Mucosa of gallbladder (tissue), 1 donor: ENCODE measurements at regions not wholly inside any gene's neighbourhood (a gene's known extent, or its start where the extent isn't known, plus 50 kb on each side); places are given as distances from the start of the nearest gene placed in this dataset.

Source experiments
- DNase-seq: peaks from one replicate; pipeline ENCODE4 v3.0.0-alpha.2; 2020; ENCODE audit warnings: low spot score
- donor health status: DM: no; HTN: no; CAD: no.

GRCh38 chr9:84450029-84450428 is 109.5 kb upstream of the SLC28A3 start:
- no peak for DNase-seq

GRCh38 chr9:84456527-84456926 is 116.0 kb upstream of the SLC28A3 start:
- DNase-seq, result no peak

- DNase-seq, result no peak
Measured at GRCh38 chr9:84460695-84461094, 120.1 kb upstream of the SLC28A3 start.

- DNase-seq, result no peak
Measured at GRCh38 chr9:84463272-84463671, 122.7 kb upstream of the SLC28A3 start.

GRCh38 chr9:84466580-84467285 is 126.2 kb upstream of the SLC28A3 start:
- no peak for DNase-seq

GRCh38 chr9:84471816-84472215 is 131.3 kb upstream of the SLC28A3 start:
- DNase-seq, result no peak

- DNase-seq, result no peak
Measured at GRCh38 chr9:84478996-84479395, 138.4 kb upstream of the SLC28A3 start.

- no peak for DNase-seq
Measured at GRCh38 chr9:84480071-84480470, 139.5 kb upstream of the SLC28A3 start.

- no peak for DNase-seq
Measured at GRCh38 chr9:84481231-84481630, 140.7 kb upstream of the SLC28A3 start.

GRCh38 chr9:84481636-84482218 is 141.2 kb upstream of the SLC28A3 start:
- no peak for DNase-seq

- no peak for DNase-seq
Measured at GRCh38 chr9:84482607-84483006, 142.0 kb upstream of the SLC28A3 start.

GRCh38 chr9:84484172-84484571 is 143.6 kb upstream of the SLC28A3 start:
- DNase-seq, result no peak

- DNase-seq, result no peak
Measured at GRCh38 chr9:84485539-84485938, 145.0 kb upstream of the SLC28A3 start.

- no peak for DNase-seq
Measured at GRCh38 chr9:84486663-84487062, 146.1 kb upstream of the SLC28A3 start.

- no peak for DNase-seq
Measured at GRCh38 chr9:84490206-84490841, 149.8 kb upstream of the SLC28A3 start.

- DNase-seq, result no peak
Measured at GRCh38 chr9:84490842-84491325, 150.3 kb upstream of the SLC28A3 start.

GRCh38 chr9:84492366-84493159 is 152.0 kb upstream of the SLC28A3 start:
- DNase-seq, result no peak

- no peak for DNase-seq
Measured at GRCh38 chr9:84493284-84493947, 152.9 kb upstream of the SLC28A3 start.

- DNase-seq, result no peak
Measured at GRCh38 chr9:84499969-84500582, 159.5 kb upstream of the SLC28A3 start.

GRCh38 chr9:84500826-84501225 is 160.3 kb upstream of the SLC28A3 start:
- no peak for DNase-seq

GRCh38 chr9:84501587-84501986 is 161.0 kb upstream of the SLC28A3 start:
- no peak for DNase-seq
